HG03025 (cell line): ENCODE measurements at regions not wholly inside any gene's neighbourhood (a gene's known extent, or its start where the extent isn't known, plus 50 kb on each side); places are given as distances from the start of the nearest gene placed in this dataset.
"Not testable (repeated sequence)": the region's sequence is repeated elsewhere in the genome, so short reads cannot be mapped to it uniquely, and the experiment has no call there.

Experiments used
- ATAC-seq: cut with Tn5 transposase; IDR thresholded peaks from one replicate; pipeline ENCODE4 v1.9.1; 2021; ENCODE audit warnings: mild to moderate bottlenecking, moderate library complexity; ENCODE audit not compliant: unreplicated experiment, low FRiP score

DNA sequence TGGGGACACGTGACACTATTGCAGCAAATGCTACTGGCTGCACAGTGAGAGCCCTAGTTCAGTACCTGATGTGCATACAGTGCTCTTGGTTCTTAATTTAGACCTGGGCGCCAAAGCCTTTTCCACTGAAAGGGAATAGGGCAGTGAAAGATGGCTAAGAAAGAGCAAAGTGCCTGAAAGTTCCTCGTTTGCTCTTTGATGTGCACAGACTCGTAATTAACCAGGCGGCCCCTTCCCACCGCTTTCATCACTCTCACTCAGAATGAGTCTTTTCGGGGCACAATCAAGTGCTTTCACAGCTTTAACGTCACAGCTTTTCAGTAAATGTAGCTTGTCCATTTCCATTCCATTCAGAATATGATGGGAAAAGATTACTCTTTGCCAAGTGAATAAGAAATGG, 116.6 kb upstream of the ADRA1B start:
- ATAC-seq = no peak

DNA sequence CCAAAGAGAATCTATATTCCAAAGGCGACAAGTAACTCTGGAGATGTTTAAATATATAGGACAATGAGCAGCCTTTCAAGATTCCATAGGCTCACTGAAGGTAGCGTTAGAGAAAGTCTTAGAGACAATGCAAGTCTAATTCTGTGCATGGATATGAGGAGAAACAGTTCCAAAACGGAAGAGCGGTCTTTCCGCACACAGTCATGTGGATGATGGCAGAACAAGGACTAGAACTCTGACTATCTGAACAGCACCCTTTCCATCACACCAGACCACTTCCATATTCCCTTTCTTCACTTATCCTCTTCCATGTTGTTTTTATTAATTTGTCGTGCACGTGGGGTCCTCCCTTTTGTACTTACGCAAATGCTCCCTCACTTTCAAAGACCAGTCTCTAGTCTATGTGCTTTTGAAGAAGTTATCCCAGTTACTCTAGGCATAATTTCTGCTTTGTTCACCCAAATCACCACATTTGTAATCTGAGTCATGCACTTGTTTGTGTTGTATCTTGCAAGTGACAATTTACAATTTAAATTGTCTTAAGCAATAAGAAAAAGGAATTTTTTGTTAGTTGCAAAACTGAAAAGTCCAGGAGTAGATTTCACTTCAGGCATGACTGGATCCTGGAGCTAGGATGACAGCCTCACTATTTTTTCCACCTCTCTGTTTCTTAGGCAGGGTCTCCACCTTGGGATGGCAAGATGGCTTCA, 116.0 kb upstream of the ADRA1B start:
- no peak for ATAC-seq

DNA sequence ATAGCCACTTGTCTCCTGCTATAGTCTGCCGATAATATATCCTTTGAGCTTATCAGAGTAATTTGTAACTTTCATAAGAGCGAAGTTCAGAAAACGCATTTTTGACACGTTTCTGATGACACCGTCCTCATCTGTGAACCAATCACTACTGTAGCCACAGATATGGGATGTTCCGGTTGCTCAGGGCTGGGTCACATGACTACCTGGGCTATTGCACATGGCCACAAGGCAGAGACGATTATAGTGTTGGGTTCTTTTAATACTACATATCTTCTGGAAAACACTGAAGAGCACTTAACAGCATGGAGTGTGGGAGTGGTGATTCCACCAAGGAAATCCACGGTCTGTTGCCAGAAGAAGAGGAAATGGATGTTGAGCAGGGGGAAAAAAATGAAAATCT, 115.0 kb upstream of the ADRA1B start:
- ATAC-seq = no peak

DNA sequence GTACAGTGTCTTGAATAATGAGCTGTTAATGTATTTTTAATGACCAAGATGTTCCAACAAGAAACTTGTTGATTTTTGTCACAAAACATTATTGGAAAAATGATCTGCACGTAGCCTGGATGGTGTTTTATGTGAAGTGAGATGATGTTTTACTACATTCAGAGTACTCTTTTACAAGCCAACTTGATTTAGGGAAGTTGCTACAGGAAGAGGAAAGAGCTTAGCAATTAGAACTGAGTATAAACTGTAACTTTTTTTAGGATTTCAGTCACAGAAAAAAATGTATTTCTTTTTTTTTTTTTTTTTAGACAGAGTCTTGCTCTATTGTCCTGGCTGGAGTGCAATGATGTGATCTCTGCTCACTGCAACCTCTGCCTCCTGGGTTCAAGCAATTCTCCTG, 113.6 kb upstream of the ADRA1B start:
- no peak for ATAC-seq

DNA sequence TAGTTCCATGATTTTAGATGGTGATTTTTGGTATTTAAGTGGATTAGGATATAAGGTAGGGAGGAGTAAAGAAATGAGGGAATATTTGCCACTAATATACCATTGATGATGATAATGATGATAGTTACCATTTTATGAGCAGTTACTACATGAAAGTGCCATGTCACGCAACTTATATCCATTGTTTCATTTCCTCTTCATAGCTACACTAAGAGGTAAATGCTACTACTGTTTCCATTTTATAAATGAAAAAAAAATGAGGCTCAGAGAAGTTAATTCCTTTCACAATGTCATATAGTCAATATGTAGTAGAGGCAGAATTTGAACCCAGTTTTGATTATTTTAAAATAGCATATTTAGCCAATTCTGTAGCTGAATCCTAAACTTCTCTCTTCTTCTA, 112.2 kb upstream of the ADRA1B start:
- ATAC-seq = no peak

DNA sequence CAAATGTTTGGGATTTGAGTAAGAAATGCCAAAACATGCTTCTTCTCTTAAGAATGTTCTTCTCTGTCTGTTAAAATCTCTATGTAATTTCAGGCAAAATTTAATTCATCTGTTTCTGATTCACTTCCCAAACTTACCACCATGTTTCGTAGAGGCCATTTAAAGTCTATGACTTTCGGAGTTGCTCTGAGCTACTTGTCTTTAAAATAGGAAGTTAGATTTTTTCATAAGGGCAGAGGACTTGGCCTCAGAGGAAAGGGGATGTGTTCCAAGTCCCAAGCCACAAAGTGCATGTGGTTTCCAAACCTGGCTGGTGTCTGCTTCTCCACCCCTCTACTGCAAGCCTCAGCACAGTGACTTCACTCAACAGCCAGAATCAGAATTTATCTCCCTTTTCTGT, 111.3 kb upstream of the ADRA1B start:
- ATAC-seq = no peak

DNA sequence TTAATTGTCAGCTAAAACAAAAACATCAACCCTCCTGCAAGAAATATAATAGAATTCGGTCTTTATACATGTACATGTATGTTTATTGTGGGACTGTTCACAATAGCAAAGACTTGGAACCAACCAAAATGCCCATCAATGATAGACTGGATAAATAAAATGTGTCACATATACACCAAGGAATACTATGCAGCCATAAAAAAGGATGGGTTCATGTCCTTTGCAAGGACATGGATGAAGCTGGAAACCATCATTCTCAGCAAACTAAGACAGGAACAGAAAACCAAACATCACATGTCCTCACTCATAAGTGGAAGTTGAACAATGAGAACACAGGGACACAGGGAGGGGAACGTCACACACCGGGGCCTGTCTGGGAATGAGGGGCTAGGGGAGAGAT, 109.1 kb upstream of the ADRA1B start:
- not testable (repeated sequence) for ATAC-seq

DNA sequence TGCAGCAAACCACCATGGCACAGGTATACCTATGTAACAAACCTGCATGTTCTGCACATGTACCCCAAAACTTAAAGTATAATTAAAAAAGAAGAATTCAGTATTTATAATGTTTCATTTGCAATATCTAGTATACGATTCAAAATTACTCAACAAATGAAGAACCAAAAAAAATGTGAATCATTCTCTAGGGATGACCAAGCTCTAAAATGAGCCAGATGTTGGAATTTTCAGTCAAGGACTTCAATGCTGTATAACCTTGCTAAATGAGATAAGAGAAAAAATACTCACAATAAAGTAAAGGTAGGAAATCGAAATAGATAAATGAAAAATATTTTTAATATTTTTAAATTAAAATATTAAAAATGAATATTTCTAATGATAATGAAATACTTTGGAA, 108.7 kb upstream of the ADRA1B start:
- no peak for ATAC-seq

DNA sequence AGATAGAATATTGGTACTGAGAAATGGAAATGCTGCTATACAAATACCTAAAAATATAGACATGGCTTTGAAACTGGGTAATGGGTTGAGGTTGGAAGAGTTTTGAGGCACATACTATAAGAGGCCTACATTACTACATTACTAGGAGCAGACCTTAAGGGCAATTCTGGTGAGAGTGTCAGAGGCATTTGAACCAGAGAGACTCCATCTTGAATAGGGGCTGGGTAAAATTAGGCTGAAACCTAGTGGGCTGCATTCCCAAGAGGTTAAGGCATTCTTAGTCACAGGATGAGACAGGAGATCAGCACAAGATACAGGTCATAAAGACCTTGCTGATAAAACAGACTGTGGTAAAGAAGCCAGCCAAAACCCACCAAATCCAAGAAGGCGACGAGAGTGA, 104.6 kb upstream of the ADRA1B start:
- ATAC-seq = no peak

DNA sequence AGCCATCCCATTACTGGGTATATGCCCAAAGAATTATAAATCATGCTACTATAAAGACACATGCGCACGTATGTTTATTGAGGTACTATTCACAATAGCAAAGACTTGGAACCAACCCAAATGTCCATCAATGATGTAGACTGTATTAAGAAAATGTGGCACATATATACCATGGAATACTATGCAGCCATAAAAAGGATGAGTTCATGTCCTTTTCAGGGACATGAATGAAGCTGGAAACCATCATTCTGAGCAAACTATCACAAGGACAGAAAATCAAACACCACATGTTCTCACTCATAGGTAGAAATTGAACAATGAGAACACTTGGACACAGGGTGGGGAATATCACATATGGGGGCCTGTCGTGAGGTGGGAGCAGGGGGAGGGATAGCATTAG, 103.5 kb upstream of the ADRA1B start:
- not testable (repeated sequence) for ATAC-seq

DNA sequence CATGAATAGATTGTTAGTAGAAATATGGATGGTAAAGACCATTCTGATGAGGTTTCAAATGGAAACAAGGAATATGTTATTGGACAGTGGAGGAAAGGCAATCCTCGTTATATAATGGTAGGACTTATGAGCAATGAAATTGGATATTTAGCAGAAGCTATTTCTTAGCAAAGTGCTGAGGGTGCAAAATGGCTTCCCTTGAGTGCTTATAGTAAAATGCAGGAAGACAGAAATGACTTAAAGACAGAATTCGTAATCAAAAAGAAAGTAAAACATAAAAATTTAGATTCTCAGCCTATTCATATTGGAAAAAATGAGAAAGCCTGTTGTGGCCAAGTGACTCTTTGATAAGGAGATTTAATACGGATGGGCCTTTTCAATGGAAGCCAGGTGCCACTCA, 102.1 kb upstream of the ADRA1B start:
- ATAC-seq = no peak

DNA sequence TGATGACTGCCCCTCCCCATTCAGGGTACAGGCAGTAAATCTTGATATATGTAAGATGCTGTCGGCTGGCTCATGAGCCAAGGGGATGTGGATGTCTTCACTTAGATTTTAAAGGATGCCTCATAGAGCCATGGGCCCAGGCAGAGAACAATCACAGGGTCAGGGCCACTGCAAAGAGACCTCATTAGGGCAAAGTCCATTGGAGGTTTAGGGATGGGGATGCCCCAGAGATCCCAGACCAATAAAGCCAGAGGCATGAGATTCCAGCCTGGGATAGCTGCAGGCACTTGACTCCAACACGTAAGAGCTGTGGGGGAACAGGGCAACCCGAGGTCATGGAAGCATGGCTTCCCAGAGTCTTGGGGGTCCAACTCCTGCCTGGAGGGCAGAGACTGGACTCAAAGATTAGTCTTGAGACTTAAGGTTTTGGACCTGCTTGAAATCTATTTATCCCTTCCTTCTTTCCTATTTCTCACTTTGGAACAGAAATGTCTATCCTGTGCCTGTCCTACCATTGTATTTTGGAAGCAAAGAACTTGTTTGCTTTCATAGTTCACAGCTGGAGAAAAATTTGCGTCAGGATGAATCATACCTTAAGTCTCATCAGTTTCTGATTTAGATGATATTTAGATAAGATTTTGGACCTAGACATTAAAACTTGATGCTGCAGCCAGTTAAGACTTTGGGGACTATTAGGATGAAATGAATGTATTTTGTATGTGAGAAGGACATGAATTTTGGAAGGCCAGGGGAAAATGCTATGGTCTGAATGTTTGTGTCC, 101.3 kb upstream of the ADRA1B start:
- no peak for ATAC-seq

DNA sequence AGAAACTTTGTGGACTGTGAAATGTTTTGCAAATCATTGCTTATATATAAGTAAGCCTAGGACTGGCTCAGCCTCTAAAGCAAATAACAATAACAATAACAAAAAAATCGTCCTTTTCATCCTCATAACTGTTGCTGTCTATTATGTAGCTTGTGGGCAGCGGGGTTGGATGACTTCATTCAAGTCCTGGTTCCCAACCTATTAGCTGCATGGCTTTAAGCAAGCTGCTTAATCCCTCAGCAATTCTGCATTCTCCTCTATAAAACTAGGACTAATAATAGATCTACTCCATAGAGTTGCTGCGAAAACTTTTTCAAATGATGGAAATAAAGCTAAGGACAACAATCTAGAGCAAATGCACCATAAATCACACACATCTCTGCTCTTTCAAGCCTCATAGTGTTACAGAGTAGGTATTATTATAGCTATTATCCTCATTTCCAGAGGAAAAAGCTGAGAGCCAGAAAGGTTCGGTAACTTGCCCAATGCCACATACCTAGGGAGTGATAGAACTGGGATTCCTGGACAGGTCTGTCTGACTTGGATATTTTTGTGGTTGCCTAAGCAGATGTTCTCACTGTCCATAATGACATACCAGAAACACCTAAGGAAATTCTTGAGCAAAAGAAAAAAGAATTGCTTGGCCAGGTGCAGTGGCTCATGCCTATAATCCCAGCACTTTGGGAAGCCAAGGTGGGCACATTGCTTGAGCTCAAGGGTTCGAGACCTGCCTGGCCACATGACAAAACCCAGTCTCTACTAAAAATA, 98.8 kb upstream of the ADRA1B start:
- no peak for ATAC-seq

DNA sequence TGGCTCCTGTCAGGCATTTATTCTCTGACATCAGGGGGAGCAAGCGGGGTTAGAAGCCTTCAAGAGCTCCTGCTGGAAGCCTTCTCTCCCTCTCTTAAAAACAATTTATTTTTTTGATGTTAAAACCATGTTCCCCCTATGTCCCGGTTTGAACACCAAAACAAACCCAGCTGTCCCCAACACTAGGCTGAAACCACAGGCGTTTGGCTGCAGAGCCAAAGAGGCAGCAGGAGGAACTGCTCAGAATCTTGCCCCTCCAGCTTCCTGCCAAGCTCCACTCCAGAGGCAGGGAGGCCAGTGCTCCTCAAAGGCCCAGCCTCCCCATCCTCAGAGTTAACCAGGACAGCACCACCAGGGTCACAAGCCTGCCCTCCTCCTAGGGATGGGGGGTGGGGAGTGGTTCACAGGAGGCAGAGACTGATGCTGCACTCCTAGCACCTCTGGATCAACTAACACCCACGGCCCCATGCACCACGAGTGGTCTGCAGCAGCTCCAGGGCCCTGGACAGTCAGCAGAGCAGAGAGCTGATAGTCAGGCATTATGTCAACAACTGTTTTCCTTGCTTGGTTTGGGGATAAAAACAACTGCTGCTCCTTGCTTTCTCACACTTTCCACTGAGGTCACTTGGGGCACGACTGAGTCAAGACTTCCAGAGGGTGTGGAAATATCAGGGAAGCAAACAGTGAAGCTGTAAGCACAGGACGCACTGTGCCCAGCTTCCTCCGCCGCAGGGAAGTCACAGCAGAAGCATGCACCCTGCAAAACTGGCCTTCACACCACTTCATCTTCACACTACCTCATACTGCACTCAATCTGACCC, 96.5 kb upstream of the ADRA1B start:
- no peak for ATAC-seq

DNA sequence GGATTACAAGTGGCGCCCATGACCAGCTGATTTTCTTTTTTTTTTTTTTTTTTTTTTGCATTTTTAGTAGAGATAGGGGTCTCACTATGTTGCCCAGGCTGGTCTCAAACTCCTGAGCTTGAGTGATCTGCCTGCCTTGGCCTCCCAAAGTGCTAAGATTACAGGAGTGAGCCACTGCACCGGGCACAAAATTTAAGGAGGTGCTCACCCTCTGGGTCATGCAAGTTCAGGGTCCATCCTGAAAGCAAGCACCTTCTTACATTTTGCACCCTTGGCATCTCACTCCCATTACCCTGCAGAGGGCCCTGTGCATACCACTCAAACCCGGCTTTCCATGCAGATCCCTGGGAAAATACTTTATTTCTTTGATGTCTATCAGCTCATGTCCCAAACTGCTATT, 95.6 kb upstream of the ADRA1B start:
- no peak for ATAC-seq

DNA sequence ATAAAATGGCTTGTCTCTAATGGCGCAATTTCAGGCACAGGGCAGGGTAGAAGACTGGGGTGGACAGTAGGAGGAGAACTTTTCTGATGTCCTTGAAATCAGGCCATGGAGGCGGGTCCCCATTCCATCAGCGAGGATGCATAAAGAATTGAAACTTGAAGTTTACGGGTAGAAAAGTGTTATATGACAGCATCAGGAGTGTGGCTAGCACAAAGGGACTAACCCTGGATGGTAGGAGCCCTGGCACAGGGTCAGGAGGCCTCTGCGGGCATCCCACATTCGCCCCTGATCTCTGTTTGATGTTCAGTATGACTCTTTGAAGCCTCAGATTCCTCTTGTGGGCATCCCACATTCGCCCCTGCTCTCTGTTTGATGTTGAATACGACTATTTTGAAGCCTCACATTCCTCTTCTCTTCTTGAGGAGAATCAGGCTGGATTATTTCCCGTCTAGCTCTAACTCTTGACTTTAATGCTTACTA, 94.8 kb upstream of the ADRA1B start:
- no peak for ATAC-seq

DNA sequence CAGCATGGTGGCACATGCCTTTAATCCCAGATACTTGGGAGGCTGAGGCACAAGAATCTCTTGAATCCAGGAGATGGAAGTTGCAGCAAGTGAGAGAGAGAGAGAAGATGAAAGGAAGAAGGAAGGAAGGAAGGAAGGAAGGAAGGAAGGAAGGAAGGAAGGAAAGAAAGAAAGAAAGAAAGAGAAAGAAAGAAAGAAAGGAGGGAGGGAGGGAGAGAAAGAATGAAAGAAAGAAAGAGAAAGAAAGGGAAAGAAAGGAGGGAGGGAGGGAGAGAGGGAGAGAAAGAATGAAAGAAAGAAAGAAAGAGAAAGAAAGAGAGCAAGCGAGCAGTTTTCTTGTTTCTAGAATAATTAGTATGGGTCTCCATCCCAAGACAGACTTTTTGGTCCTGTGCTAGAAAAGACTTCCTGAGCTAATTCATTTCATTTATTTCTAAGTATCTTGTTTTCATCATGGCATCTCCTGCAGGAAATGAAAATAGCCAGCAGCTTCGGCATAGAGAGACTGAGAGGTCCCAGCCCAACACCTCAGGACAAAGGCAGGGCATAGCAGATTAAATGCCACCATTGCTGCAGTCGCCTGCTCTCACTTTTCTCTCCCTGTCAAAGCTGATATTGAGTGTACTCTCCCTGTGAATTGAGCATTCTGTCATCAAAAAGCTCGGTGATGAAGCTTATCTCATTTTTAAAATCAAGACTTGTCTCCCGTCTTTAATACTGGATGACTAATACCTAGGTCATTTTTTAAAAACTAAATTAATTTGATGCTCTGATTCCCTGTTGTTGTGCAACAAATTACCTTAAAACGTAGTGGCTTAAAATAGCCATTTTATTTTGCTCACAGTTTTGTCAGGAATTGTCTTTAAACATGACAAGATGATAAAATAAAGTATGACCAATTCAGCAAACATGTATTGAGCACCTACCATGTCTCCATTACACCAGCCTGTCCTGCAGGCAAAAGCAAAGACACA, 91.8 kb upstream of the ADRA1B start:
- ATAC-seq = no peak

DNA sequence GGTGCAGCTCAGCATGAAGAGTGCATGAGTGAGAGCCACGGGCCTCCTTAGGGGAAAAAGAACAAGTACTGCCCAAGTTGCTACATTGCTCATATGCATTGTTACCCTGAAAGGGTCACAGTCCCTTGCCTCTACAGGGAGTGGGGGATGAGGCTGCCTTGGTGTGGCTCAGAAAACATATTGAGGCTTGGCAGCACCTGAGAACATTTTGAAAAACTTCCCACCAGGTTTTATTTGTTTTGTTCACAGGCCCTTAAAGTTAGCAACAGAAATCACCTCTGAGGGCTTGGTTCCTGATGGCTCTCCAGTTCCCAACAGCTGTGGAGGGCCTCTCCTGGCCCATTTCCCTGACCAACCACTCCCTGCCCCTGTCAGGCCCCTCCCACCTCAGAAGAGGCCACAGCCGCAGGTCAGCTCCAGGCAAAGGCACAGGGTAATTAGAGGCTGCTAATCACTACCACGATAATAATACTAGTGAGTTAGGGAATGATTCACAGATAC, 90.7 kb upstream of the ADRA1B start:
- no peak for ATAC-seq
